ENCODE measurements at regions not wholly inside any gene's neighbourhood (a gene's known extent, or its start where the extent isn't known, plus 50 kb on each side); places are given as distances from the start of the nearest gene placed in this dataset.

DNA sequence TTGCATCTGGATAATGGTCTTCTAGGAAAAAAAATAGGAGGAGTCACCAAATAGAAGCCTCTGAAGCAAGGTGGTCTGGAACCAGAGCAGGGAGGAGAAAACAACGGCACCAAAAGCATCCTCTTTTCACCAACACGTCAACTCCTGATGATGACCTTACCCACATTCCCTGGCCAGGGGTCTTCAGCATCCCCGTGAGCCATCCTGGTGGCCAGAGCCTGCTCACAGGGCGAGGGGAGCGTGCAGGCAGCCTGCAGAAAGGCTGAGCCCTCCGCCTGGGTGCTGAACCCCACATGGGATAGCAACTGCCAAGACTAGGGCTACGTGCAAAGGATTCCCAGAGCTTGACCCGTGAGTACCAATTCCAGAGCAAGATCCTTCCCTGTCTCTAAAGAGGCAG lies 191.0 kb downstream of the NDUFA10 start:
- H3K27me3 ChIP-seq (ENCODE audit: control insufficient read depth, extremely low read depth, insufficient read depth, low read length) = no peaks in the 10 kb centered on the region
- no peak overlapping the region for H3K9ac ChIP-seq (ENCODE audit: control insufficient read depth, extremely low read depth, insufficient read depth, low read length)
- TF ChIP-seq, protein P1, sequence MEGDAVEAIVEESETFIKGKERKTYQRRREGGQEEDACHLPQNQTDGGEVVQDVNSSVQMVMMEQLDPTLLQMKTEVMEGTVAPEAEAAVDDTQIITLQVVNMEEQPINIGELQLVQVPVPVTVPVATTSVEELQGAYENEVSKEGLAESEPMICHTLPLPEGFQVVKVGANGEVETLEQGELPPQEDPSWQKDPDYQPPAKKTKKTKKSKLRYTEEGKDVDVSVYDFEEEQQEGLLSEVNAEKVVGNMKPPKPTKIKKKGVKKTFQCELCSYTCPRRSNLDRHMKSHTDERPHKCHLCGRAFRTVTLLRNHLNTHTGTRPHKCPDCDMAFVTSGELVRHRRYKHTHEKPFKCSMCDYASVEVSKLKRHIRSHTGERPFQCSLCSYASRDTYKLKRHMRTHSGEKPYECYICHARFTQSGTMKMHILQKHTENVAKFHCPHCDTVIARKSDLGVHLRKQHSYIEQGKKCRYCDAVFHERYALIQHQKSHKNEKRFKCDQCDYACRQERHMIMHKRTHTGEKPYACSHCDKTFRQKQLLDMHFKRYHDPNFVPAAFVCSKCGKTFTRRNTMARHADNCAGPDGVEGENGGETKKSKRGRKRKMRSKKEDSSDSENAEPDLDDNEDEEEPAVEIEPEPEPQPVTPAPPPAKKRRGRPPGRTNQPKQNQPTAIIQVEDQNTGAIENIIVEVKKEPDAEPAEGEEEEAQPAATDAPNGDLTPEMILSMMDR (optimal IDR thresholded peaks at IDR 0.05 in 1 of 3, IDR thresholded peaks at IDR 0.05 in 1 of 3, conservative IDR thresholded peaks at IDR 0.05 in 1 of 3; ENCODE audit: extremely low read depth in 1 of 3, insufficient read depth in 2 of 3, low read length in 3 of 3) = no peak
- TF ChIP-seq EZH2 (IDR thresholded peaks at IDR 0.05; ENCODE audit: low read length) = no peak
- DNase-seq (ENCODE audit: low read depth, low spot score) (no peak), FAIRE-seq (no peak)
- H3K36me3 ChIP-seq (ENCODE audit: control insufficient read depth in 2 of 2, extremely low read depth in 1 of 2, insufficient read depth in 2 of 2, low read length in 2 of 2) = no peaks in the 10 kb centered on the region
- no peak overlapping the region for H2AFZ ChIP-seq (ENCODE audit: control insufficient read depth, low read length)
- no peak overlapping the region for H3K4me2 ChIP-seq (ENCODE audit: control insufficient read depth, extremely low read depth, insufficient read depth, low read depth, low read length)
- peaks cover 2% of the 10 kb centered on the region for H3K9me3 ChIP-seq (ENCODE audit: control insufficient read depth, low read depth, low read length)
- no peaks in the 10 kb centered on the region for H3K4me1 ChIP-seq (ENCODE audit: control insufficient read depth, extremely low read depth, insufficient read depth, low read length)
- H3K79me2 ChIP-seq (ENCODE audit: control insufficient read depth, insufficient read depth, low read length) = no peaks in the 10 kb centered on the region
- no peaks in the 10 kb centered on the region for H4K20me1 ChIP-seq (ENCODE audit: control insufficient read depth, extremely low read depth, insufficient read depth, low read length)
- no peak overlapping the region for H3K4me3 ChIP-seq (ENCODE audit: control insufficient read depth in 2 of 3, extremely low read depth in 1 of 3, insufficient read depth in 2 of 3, low read depth in 1 of 3, low read length in 3 of 3)
- dilution Hi-C loops (cut with MboI; ENCODE audit: extremely low pct_ligation_motif_present, low sequenced_read_pairs) = no loop called here
- H3K27ac ChIP-seq (ENCODE audit: control insufficient read depth, insufficient read depth, low read length) = no peak overlapping the region
- no peaks in the 10 kb centered on the region for H3K9me1 ChIP-seq (ENCODE audit: control insufficient read depth, extremely low read depth, insufficient read depth, low read length)

- no peak overlapping the region for H3K4me3 ChIP-seq (ENCODE audit: control insufficient read depth in 2 of 3, extremely low read depth in 1 of 3, insufficient read depth in 2 of 3, low read depth in 1 of 3, low read length in 3 of 3)
- no peak overlapping the region for H2AFZ ChIP-seq (ENCODE audit: control insufficient read depth, low read length)
- dilution Hi-C loops (cut with MboI; ENCODE audit: extremely low pct_ligation_motif_present, low sequenced_read_pairs) = no loop called here
- TF ChIP-seq, protein P1 (optimal IDR thresholded peaks at IDR 0.05 in 1 of 3, IDR thresholded peaks at IDR 0.05 in 1 of 3, conservative IDR thresholded peaks at IDR 0.05 in 1 of 3; ENCODE audit: extremely low read depth in 1 of 3, insufficient read depth in 2 of 3, low read length in 3 of 3) = no peak
- TF ChIP-seq EZH2 (IDR thresholded peaks at IDR 0.05; ENCODE audit: low read length) = no peak
- no peaks in the 10 kb centered on the region for H4K20me1 ChIP-seq (ENCODE audit: control insufficient read depth, extremely low read depth, insufficient read depth, low read length)
- peaks cover 2% of the 10 kb centered on the region for H3K9me3 ChIP-seq (ENCODE audit: control insufficient read depth, low read depth, low read length)
- no peak overlapping the region for H3K9ac ChIP-seq (ENCODE audit: control insufficient read depth, extremely low read depth, insufficient read depth, low read length)
- no peaks in the 10 kb centered on the region for H3K36me3 ChIP-seq (ENCODE audit: control insufficient read depth in 2 of 2, extremely low read depth in 1 of 2, insufficient read depth in 2 of 2, low read length in 2 of 2)
- no peak overlapping the region for H3K27ac ChIP-seq (ENCODE audit: control insufficient read depth, insufficient read depth, low read length)
- H3K27me3 ChIP-seq (ENCODE audit: control insufficient read depth, extremely low read depth, insufficient read depth, low read length) = no peaks in the 10 kb centered on the region
- H3K79me2 ChIP-seq (ENCODE audit: control insufficient read depth, insufficient read depth, low read length) = no peaks in the 10 kb centered on the region
- DNase-seq (ENCODE audit: low read depth, low spot score) (no peak), FAIRE-seq (no peak)
- no peaks in the 10 kb centered on the region for H3K9me1 ChIP-seq (ENCODE audit: control insufficient read depth, extremely low read depth, insufficient read depth, low read length)
- H3K4me1 ChIP-seq (ENCODE audit: control insufficient read depth, extremely low read depth, insufficient read depth, low read length) = no peaks in the 10 kb centered on the region
- H3K4me2 ChIP-seq (ENCODE audit: control insufficient read depth, extremely low read depth, insufficient read depth, low read depth, low read length) = no peak overlapping the region
These were observed 191.7 kb downstream of the NDUFA10 start for GRCh38 chr2:239833269-239834109.

Measured in keratinocyte (primary cell).